GM19438 (cell line): ENCODE measurements at regions not wholly inside any gene's neighbourhood (a gene's known extent, or its start where the extent isn't known, plus 50 kb on each side); places are given as distances from the start of the nearest gene placed in this dataset.
"Not testable (repeated sequence)": the region's sequence is repeated elsewhere in the genome, so short reads cannot be mapped to it uniquely, and the experiment has no call there.

Source experiments
- ATAC-seq: cut with Tn5 transposase; IDR thresholded peaks from one replicate; pipeline ENCODE4 v1.9.1; 2021; ENCODE audit warnings: low read depth; ENCODE audit not compliant: unreplicated experiment

DNA sequence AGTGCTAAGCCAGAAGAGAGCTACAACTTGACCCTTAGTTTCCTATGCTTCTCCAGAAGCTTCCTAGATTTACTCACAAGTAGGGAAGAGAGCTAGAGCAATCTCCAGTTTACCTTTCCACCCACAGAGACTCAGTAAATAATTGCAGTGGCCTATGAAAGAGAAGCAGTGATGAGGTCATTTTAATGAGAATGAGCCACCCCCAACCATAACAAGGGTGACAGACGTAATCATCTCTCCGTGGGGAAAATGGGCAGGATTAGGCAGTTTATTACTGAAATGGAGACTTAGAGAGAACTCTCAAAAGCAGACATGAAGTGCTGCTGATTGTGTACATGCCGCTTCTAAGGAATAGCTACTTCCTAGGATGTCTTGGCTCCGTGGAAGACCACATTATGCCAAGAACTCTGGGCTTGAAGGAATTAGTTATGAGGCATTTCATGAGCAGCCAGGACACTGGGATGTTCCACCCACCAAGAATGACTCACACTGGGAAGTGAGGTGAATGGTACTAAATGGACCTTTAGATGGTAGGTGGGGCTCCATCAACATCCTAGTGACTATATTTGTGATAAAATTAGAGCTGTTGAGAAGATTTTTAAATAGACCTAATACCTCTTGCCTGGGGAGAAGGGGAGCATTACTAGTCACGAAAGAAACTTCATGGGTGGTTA lies 160.9 kb downstream of the EDEM1 start:
- ATAC-seq: no peak

DNA sequence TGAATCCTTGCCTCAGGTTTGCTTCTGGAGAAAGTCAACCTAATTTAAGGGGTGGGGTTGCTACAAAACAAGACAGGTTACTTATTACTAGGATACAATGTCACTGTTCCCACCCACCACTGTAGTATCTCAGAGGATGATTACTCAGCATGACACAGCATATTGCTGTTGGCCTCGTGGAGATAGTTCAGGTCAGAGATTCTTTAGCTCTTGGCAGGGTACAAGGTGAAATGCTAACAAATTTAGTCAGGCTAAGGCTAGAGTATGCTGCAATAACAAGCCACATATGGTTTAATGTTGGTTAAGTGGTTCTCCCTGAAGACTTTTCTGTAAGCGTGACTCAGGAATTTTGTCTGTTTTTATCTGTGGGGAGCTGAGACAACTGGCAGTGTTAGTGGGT lies 161.8 kb downstream of the EDEM1 start:
- ATAC-seq: no peak

DNA sequence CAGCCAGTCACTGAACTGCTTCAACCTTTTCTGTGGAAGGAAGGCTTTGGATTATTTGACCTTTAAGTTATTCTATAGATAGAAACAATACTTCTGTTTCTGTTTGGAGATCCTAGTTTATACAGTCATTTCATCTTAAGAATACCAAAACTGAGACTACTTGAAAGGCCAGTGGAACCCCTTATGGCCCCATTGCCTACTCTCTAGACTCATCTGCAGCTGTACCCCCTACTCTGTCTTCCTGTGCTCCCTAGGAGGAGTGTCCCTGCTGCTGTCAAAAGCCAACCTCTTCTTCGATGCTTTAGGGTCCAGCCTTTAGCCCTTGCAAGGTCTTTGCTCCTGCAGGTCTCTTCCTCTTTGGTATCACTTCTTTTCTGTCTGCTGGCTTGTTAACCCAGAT lies 169.6 kb downstream of the EDEM1 start:
- no peak for ATAC-seq

DNA sequence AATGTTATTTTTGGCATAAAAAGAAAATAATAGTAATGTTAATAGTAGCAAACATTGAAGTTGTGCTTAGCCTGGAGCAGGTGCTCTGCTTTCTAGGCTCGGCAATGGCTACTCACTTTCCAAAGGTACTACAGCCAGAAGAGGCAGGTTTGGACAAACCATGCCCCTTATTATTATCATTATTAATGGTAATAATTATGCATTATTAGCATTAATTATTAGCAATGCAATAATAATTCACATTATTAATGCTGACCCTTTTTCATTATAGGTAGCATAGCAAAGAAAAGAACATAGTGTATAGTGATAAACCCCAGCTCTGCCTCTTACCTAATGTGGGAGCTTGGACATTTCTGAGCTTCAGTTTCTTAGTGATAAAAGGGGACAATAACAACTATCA lies 171.4 kb downstream of the EDEM1 start:
- no peak for ATAC-seq

DNA sequence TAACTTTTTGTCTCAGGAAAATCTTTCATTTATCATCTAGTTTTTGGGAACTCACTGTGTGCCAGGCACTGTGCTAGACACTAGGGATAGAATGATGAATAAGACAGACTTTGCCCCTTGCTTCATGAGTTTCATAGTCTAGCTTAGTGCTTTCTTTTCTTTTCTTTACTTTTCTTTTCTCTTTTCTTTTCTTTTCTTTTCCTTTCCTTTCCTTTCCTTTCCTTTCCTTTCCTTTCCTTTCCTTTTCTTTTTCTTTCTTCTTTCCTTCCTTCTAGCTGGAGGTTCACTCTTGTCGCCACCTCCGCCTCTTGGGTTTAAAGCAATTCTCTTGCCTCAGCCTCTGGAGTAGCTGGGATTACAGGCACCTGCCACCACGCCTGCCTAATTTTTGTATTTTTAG lies 172.9 kb downstream of the EDEM1 start:
- no peak for ATAC-seq

DNA sequence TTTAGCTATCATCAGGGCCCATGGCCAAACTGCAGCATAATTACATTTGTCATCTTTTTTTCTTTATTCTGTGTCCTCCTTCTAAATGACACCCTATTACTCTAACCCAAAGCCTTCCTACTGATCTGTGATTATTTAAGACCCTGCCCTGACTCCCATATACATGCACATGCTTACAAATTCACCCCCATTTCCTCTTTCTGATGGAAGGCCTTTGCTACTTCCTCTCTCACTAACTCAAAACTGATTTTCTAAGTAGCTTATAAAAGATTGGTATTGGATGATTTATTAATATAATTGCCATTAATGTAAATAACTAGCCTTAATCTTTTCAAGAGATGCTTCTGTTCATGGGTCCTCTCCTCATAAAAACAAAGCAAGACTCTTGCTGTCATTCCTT lies 179.2 kb downstream of the EDEM1 start:
- ATAC-seq: no peak

DNA sequence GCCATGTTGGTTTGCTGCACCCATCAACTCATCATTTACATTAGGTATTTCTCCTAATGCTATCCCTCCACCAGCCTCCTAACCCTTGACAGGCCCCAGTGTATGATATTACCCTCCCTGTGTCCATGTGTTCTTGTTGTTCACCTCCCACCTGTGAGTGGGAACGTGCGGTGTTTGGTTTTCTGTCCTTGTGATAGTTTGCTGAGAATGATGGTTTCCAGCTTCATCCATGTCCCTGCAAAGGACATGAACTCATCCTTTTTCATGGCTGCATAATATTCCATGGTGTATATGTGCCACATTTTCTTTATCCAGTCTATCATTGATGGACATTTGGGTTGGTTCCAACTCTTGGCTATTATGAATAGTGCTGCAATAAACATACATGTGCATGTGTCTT lies 184.0 kb downstream of the EDEM1 start:
- not testable (repeated sequence) for ATAC-seq

DNA sequence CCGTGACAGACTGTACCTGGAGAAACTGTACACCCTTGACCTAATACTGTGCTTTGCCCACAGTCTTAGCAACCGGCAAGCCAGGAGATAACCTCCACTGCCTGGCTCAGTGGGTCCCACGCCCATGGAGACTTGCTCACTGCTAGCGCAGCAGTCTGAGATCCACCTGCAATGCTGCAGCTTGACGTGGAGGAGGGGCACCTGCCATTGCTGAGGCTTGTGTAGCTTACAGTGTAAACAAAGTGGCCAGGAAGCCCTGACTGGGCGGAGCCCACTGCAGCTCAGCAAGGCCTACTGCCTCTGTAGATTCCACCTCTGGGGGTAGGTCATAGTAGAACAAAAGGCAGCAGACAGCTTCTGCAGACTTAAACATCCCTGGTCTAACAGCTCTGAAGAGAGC lies 189.3 kb downstream of the EDEM1 start:
- no peak for ATAC-seq

DNA sequence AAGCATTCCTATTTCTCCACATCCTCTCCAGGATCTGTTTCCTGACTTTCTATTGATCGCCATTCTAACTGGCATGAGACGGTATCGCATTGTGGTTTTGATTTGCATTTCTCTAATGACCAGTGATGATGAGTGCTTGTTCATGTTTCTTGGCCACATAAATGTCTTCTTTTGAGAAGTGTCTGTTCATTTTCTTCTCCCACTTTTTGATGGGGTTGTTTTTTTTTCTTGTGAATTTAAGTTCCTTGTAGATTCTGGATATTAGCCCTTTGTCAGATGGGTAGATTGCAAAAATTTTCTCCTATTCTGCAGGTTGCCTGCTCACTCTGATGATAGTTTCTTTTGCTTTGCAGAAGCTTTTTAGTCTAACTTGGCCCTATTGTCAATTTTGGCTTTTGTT lies 191.8 kb downstream of the EDEM1 start:
- not testable (repeated sequence) for ATAC-seq

DNA sequence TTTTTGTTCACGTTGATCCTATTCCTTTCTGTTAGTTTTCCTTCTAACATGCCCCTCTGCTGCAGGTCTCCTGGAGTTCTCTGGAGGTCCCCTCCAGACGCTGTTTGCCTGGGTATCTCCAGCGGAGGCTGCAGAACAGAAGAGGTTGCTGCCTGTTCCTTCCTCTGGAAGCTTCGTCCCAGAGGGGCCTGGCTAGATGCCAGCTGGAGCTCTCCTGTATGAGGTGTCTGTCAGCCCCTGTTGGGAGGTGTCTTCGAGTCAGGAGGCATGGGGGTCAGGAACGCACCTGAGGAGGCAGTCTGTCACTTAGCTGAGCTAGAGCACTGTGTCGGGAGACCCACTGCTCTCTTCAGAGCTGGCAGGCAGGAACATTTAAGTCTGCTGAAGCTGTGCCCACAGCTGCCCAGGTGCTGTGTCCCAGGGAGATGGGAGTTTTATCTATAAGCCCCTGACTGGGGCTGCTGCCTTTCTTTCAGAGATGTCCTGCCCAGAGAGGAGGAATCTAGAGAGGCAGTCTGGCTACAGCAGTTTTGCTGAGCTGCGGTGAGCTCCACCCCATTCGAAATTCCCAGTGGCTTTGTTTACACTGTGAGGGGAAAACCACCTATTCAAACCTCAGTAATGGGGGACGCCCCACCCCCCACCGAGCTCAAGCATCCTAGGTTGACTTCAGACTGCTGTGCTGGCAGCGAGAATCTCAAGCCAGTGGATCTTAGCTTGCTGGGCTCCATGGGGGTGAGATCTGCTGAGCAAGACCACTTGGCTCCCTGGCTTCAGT lies 196.2 kb downstream of the EDEM1 start:
- ATAC-seq: not testable (repeated sequence)

DNA sequence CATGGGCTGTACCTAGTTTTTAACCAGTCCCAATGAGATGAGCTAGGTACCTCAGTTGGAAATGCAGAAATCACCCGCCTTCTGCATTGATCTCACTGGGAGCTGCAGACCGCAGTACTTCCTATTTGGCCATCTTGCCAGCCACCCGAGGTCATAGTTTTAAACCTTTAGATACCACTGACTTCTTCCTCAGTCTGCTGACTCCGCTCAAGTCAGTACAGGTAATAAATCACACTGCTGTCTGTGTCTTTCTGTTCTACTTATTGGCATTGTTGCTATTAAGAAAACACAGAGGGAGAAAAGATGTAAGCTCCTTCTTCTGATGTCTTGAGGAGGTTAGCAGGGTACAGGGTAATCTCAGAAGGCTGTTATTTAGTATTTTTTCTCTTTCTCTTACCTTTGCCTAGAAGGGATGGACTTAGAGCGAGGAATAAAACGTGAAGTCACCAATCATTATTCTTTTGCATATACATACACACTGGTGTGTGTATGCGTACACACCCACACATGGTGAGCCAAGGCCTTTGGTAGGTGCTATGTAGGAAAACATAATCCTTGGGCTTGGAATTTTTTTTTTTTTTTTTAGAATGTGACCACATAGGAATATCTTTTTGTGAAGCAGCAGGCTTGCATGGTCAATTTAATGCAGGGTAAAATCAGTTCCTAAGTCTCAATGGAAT lies 197.2 kb downstream of the EDEM1 start:
- no peak for ATAC-seq

DNA sequence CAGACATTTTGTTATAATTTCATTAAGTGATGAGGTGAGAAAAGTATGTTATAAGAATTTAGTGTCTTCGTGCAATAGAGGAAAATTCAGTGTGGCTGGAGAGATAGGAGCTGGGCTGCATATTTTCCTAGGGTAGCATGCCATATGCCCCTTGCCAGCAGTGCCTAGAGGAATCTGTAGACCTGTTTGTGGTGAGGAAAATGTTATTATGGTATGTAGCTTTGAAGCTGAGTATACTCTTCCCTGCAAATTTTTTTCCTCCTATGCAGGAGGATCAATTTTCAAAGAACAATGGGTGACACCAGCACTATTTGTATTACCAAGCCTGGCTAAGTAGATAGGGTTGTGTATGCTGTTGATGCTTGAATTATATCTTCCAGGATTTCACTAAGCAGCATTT lies 200.6 kb downstream of the EDEM1 start:
- no peak for ATAC-seq

DNA sequence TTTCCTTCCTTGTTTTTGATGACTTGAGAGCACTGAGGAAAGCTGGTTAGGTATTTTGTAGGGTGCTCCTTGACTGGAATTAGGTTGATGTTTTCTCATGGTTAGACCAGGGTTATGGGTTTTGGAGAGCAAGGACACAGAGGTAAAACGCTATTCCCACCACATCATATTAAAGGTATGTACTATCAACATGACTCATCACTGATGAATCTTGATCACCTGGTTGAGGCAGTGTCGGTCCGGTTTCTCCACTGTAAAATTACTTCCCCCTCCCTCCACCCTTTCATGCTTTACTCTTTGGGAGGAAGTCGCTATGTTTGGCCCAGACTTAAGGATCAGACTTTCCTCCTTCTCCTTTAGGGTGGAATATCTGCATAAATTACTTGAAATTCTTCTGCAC lies 201.6 kb downstream of the EDEM1 start:
- ATAC-seq: no peak

DNA sequence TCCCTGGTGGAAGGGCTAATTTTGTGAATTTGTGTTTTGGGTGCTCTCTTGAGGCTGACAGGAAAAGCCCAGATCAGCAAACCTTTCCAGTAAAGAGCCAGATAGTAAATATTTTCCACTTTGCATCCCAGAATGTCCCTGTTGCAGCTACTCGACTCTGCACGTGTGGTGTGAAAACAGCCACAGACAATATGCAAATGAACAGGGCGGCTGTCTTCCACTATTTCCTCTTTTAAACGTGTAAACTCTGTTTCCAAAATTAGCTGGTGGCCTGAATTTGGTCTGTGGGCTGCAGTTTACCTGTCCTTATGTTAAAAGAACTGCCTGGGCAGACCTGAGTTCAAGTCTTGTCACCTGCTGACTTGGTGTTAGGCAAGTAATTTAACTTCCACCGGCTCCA lies 202.7 kb downstream of the EDEM1 start:
- no peak for ATAC-seq

DNA sequence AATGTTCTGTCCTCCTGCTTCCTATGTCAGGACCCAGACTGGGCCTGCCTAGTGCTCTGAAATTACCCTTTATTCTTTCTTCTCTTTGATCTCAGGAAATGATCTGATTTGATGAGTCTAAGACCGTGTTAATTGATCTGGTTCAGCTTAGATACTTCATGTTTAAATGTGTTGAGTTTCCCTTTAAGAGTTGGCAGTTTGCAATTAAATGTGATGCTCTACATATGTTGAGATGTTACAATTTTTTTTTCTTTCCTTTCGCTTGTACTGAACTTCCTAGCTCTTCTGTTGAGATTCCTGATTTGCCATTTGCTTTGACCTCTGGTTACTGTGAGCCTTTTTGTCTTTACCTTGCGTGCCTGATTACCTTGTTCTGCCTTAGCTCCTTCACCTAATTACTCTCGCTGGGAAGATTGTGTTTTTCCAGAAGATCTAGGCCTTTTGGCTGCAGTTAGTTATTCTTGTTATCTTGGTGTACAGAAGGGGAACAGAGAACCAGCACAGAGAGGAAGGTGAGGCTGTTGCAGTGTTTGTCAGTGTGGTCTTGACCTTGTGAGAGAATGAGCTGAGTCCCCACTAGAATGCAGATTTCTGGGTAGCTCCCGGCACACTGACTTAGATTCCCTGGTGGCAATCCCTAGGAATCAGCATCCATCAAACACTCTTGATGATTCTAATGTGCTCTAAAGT lies 203.6 kb downstream of the EDEM1 start:
- ATAC-seq: no peak

DNA sequence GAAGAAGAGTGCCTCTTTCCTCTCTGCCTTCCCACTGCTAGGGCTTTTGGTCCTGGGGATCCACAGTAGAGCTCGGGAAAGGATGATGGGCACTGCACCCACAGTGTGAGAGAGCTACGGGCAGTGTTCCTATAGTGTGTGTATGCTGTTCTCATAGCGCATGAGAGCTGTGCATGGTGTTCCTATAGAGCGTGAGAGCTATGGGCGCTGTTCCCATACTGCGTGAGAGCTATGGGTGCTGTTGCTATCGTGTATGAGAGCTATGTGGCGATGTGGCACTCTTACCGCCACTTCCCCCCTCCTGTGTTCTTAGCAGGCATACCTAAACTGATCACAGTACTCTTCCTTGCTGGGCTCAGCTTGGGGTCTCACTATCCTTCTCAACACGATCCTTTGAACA lies 213.5 kb downstream of the EDEM1 start:
- no peak for ATAC-seq

DNA sequence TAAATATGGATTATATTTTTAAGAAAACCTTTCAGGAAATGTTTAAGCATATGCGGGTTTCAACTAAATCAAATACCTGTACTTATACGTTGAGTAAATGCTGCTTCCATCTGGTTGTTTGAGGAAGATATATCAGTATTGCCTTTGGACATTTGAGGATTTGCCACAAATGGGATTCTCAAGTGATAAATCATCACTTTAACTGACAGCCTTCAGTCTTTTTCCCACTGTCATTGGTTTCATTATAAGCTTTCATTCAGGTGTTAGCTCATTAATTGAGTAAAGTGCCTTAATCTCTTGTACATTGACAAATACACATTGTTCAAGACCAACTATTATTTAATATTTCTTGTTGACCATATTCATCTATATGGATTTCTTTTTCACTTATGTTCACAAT lies 217.2 kb downstream of the EDEM1 start:
- no peak for ATAC-seq

DNA sequence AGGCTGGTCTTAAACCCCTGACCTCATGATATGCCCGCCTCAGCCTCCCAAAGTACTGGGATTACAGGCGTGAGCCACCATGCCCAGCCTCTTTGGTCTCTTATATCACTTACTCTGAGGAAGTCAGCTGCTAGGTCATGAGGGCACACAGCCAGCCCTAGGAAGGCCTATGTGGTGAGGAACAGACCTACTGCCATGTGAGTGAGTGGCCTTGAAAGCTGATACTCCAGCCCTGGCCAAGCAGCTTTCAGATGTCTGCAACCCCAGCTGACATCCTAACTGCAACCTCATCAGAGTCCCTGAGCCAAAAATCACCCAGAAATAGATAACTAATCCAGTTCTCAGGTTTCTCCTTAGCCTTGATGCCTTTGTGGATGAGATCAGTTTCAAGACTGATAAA lies 224.3 kb downstream of the EDEM1 start:
- ATAC-seq: no peak

DNA sequence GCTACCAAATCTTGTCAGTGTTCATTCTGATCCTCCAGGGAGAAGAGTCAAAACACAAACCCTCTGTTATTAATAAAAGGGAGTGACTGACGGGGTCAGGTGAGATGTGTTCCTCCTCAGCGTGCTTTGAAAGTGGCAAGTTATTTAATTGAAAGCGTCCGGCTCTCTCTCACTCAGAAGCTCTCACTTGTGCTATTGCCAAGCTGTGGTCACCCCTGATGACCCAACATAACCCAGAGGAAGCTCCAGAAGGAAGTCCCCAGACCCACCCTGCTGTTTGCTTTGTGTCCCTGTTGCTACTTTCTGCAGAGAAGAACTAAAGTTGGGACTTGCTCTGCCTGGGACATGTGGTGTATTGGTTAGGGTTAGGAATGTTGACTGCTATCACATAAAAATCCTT lies 235.6 kb downstream of the EDEM1 start:
- no peak for ATAC-seq

DNA sequence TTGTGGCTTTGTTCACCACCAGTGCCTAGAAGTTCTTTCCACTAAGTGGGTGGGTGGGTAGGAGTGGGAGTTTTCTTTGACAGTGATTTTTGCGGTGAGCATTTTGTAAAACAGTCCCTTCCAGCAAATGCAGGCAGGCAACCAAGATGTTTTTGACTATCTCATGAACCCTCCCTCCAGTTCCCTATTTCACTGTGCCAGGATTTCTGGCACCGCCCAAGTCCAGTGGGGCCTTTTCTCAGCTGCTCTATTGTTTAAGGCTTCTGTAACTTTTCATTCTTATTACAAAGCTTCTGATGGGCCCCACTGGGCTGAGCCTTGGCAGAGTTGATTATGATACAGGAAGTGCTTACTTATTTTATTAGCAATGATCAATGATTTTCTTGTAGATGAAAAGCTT lies 236.0 kb downstream of the EDEM1 start:
- ATAC-seq: no peak

DNA sequence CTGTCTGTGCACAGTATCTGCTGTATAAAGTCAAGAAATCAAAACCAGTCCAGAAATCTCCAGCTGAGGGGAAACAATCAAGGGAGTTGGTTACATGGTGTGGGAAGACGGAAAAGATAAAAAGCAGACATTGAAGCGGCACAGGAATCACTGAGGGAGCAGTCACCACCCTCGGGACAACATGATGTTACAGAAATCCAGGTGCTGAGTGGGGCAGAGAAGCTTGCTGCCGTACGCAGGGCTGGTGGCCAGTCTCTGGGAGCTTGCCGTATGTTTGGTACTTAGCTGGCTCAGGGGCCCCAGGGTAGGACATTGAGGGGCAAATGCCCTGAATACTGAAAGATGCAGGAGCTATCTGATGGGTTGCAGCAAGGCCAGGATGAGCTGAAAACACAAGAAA lies 237.9 kb downstream of the EDEM1 start:
- ATAC-seq: no peak
